ENCODE measurements at regions not wholly inside any gene's neighbourhood (a gene's known extent, or its start where the extent isn't known, plus 50 kb on each side); places are given as distances from the start of the nearest gene placed in this dataset.

- Histone ChIP-seq H3K4me3 (ENCODE audit: low read depth, low read length) (no peak overlapping the region), H3K27ac (ENCODE audit: extremely low read depth, low read depth, low read length) (no peak overlapping the region), H3K4me1 (ENCODE audit: control insufficient read depth, insufficient read depth, low read length) (no peaks in the 10 kb centered on the region), H3K9me3 (ENCODE audit: control insufficient read depth, insufficient read depth, low read depth, low read length) (no peaks in the 10 kb centered on the region), H3K36me3 (ENCODE audit: control insufficient read depth in 2 of 2, insufficient read depth in 1 of 2, low read length in 2 of 2) (no peaks in the 10 kb centered on the region)
- TF ChIP-seq ZSCAN16 (tag by site-specific recombination; IDR thresholded peaks at IDR 0.05), result no peak
- TF ChIP-seq ZNF837 (tag by site-specific recombination; IDR thresholded peaks at IDR 0.05), result no peak
- TF ChIP-seq BCL6B (tag by site-specific recombination; IDR thresholded peaks at IDR 0.05), result no peak
- no peak for TF ChIP-seq ZBTB11 (tag by site-specific recombination; conservative IDR thresholded peaks at IDR 0.05; ENCODE audit: low read depth)
- TF ChIP-seq ZNF600 (tag by site-specific recombination; IDR thresholded peaks at IDR 0.05), result no peak
- no peak for TF ChIP-seq PRDM2 (tag by site-specific recombination; IDR thresholded peaks at IDR 0.05; ENCODE audit: borderline replicate concordance)
- no peak for TF ChIP-seq ZNF544 (tag by site-specific recombination; IDR thresholded peaks at IDR 0.05)
- no peak for TF ChIP-seq ZNF76 (tag by site-specific recombination; IDR thresholded peaks at IDR 0.05; ENCODE audit: borderline replicate concordance, low read depth)
- no peak for TF ChIP-seq ZNF530 (tag by site-specific recombination; IDR thresholded peaks at IDR 0.05; ENCODE audit: low read depth)
- no peak for TF ChIP-seq PRDM4 (tag by site-specific recombination; IDR thresholded peaks at IDR 0.05)
- no peak for TF ChIP-seq ZNF169 (tag by site-specific recombination; IDR thresholded peaks at IDR 0.05)
- no peak for TF ChIP-seq HOXA7 (CRISPR knock-in tag; IDR thresholded peaks at IDR 0.05; ENCODE audit: borderline replicate concordance)
- POLR2A ChIA-PET, result no interaction called here
- CTCF ChIA-PET, result interaction anchor here (1.0 kb wide), 1 partner anchor 11 kb away, joined by 3 read pairs; no protein-coding TSS in a partner anchor
Measured at GRCh38 chr6:63371104-63371715, 51.4 kb upstream of the LGSN start.

Measured in HEK293 (cell line).